ENCODE measurements at regions not wholly inside any gene's neighbourhood (a gene's known extent, or its start where the extent isn't known, plus 50 kb on each side); places are given as distances from the start of the nearest gene placed in this dataset.
A peak's percentile ranks its signal among the peaks of the same experiment; 100 is the strongest.
"Not testable (repeated sequence)": the region's sequence is repeated elsewhere in the genome, so short reads cannot be mapped to it uniquely, and the experiment has no call there.

- H3K27ac Mint-ChIP-seq, result no peak overlapping the region
- H3K27me3 Mint-ChIP-seq (ENCODE audit: low read depth, poor library complexity), result no peaks in the 10 kb centered on the region
- H3K4me1 Mint-ChIP-seq, result peaks cover 27% of the 10 kb centered on the region
- H3K9me3 Mint-ChIP-seq, result peaks cover 9% of the 10 kb centered on the region
- H3K4me3 Mint-ChIP-seq, result no peak overlapping the region
- TF ChIP-seq CTCF (IDR thresholded peaks at IDR 0.05), result no peak
- no peak for DNase-seq
- H3K36me3 Mint-ChIP-seq (ENCODE audit: low read depth), result no peaks in the 10 kb centered on the region
Observed at GRCh38 chr2:234398531-234398930, 98.3 kb downstream of the ARL4C start.

- TF ChIP-seq CTCF (IDR thresholded peaks at IDR 0.05), result no peak
- DNase-seq, result peak; percentile 27
- Mint-ChIP-seq H3K27me3 (ENCODE audit: low read depth, poor library complexity) (no peaks in the 10 kb centered on the region), H3K4me1 (peaks cover 27% of the 10 kb centered on the region), H3K4me3 (no peak overlapping the region), H3K36me3 (ENCODE audit: low read depth) (peaks cover 6% of the 10 kb centered on the region), H3K9me3 (peaks cover 14% of the 10 kb centered on the region), H3K27ac (no peak overlapping the region)
Observed at GRCh38 chr2:234395891-234396420, 100.9 kb downstream of the ARL4C start.

GRCh38 chr2:234394450-234394849, 102.4 kb downstream of the ARL4C start:
- Mint-ChIP-seq H3K27ac (no peak overlapping the region), H3K27me3 (ENCODE audit: low read depth, poor library complexity) (no peaks in the 10 kb centered on the region), H3K4me1 (peaks cover 27% of the 10 kb centered on the region), H3K36me3 (ENCODE audit: low read depth) (peaks cover 6% of the 10 kb centered on the region), H3K9me3 (peaks cover 15% of the 10 kb centered on the region), H3K4me3 (no peak overlapping the region)
- no peak for DNase-seq
- TF ChIP-seq CTCF (IDR thresholded peaks at IDR 0.05), result no peak

- no peak for DNase-seq
- no peak overlapping the region for H3K4me3 Mint-ChIP-seq
- H3K4me1 Mint-ChIP-seq, result peaks cover 21% of the 10 kb centered on the region
- peaks cover 22% of the 10 kb centered on the region for H3K9me3 Mint-ChIP-seq
- H3K36me3 Mint-ChIP-seq (ENCODE audit: low read depth), result peaks cover 6% of the 10 kb centered on the region
- TF ChIP-seq CTCF (IDR thresholded peaks at IDR 0.05), result no peak
- H3K27me3 Mint-ChIP-seq (ENCODE audit: low read depth, poor library complexity), result no peaks in the 10 kb centered on the region
- H3K27ac Mint-ChIP-seq, result no peak overlapping the region
Observed at GRCh38 chr2:234393354-234393753, 103.5 kb downstream of the ARL4C start.

GRCh38 chr2:234392041-234392615, 104.8 kb downstream of the ARL4C start:
- Mint-ChIP-seq H3K27me3 (ENCODE audit: low read depth, poor library complexity) (no peaks in the 10 kb centered on the region), H3K4me3 (no peak overlapping the region), H3K9me3 (peaks cover 22% of the 10 kb centered on the region), H3K27ac (no peak overlapping the region), H3K4me1 (peaks cover 19% of the 10 kb centered on the region), H3K36me3 (ENCODE audit: low read depth) (peaks cover 6% of the 10 kb centered on the region)
- no peak for TF ChIP-seq CTCF (IDR thresholded peaks at IDR 0.05)
- DNase-seq, result no peak

- Mint-ChIP-seq H3K4me3 (no peak overlapping the region), H3K36me3 (ENCODE audit: low read depth) (peaks cover 6% of the 10 kb centered on the region), H3K27ac (no peak overlapping the region), H3K27me3 (ENCODE audit: low read depth, poor library complexity) (peaks cover 2% of the 10 kb centered on the region), H3K9me3 (peaks cover 22% of the 10 kb centered on the region), H3K4me1 (peaks cover 14% of the 10 kb centered on the region)
- DNase-seq, result no peak
- TF ChIP-seq CTCF (IDR thresholded peaks at IDR 0.05), result no peak
Observed at GRCh38 chr2:234391625-234392024, 105.3 kb downstream of the ARL4C start.

GRCh38 chr2:234389661-234390060, 107.2 kb downstream of the ARL4C start:
- not testable (repeated sequence) for H3K36me3 Mint-ChIP-seq (ENCODE audit: low read depth); H3K4me1 Mint-ChIP-seq
- H3K9me3 Mint-ChIP-seq, result peaks cover 28% of the 10 kb centered on the region

More at GRCh38 chr2:234389661-234390060, 107.2 kb downstream of the ARL4C start:
- not testable (repeated sequence) for DNase-seq; H3K27me3 Mint-ChIP-seq (ENCODE audit: low read depth, poor library complexity); H3K4me3 Mint-ChIP-seq; H3K27ac Mint-ChIP-seq

Measured in nephron progenitor cell (in vitro differentiated cells).